GM23248 (cell line): ENCODE measurements at regions not wholly inside any gene's neighbourhood (a gene's known extent, or its start where the extent isn't known, plus 50 kb on each side); places are given as distances from the start of the nearest gene placed in this dataset.

Experiments
- EZH2 ChIP-seq: fragments of 200-600 bp; sonication (generic); IDR thresholded peaks from 2 replicates; pipeline ENCODE4 v1.6.1; 2018; ENCODE audit warnings: antibody characterized with exemption, mild to moderate bottlenecking; ENCODE audit not compliant: insufficient read depth, poor library complexity, severe bottlenecking
- EZH2phosphoT487 ChIP-seq: fragments of 200-600 bp; sonication (generic); IDR thresholded peaks from 2 replicates; pipeline ENCODE4 v1.6.1; 2018; ENCODE audit warnings: antibody characterized with exemption, moderate library complexity, mild to moderate bottlenecking, low read depth; ENCODE audit not compliant: insufficient read depth

GRCh38 chr6:68108233-68108835 lies 526.7 kb upstream of the ADGRB3 start:
- TF ChIP-seq EZH2: no peak
- TF ChIP-seq EZH2phosphoT487: no peak
